H1 (cell line): ENCODE measurements at regions not wholly inside any gene's neighbourhood (a gene's known extent, or its start where the extent isn't known, plus 50 kb on each side); places are given as distances from the start of the nearest gene placed in this dataset.
A peak's percentile ranks its signal among the peaks of the same experiment; 100 is the strongest.
"Not testable (repeated sequence)": the region's sequence is repeated elsewhere in the genome, so short reads cannot be mapped to it uniquely, and the experiment has no call there.

Source experiments
- CTCF ChIA-PET: fragments of 300-600 bp; sonication (Branson Sonifier 250); formaldehyde crosslinking; loops from one replicate; lab custom pipeline; 2021; ENCODE audit not compliant: partially characterized antibody; lab: Charles Lee
- POLR2A ChIA-PET: fragments of 300-600 bp; sonication (Branson Sonifier 250); formaldehyde crosslinking; loops from one replicate; lab custom pipeline; 2021; ENCODE audit warnings: inconsistent platforms; ENCODE audit not compliant: partially characterized antibody; lab: Charles Lee
- DNase-seq, 2 experiments: peaks; one replicate each; pipeline versions ENCODE4 v3.0.0 to v3.0.0-alpha.2; 2010 to 2022; ENCODE audit warnings: low spot score in 2 of 2, low read depth in 1 of 2, mixed read lengths in 1 of 2
- FAIRE-seq: peaks from 2 replicates; lab custom pipeline; 2011; peaks lifted over from hg19 to GRCh38; lab: Jason Lieb, UNC
- H2AFZ ChIP-seq: 2 replicates; pipeline ENCODE4 v1.8.1; 2012; ENCODE audit warnings: low read length, inconsistent platforms
- H2AK5ac ChIP-seq: 2 replicates; pipeline ENCODE4 v1.6.1; 2013; ENCODE audit warnings: low read depth, low read length
- H2BK120ac ChIP-seq: replicated peaks from 2 replicates; pipeline ENCODE3; 2013; ENCODE audit warnings: low read depth, low read length, inconsistent platforms
- H2BK12ac ChIP-seq: 2 replicates; pipeline ENCODE4 v1.6.1; 2013; ENCODE audit warnings: low read depth, low read length
- H2BK15ac ChIP-seq: 2 replicates; pipeline ENCODE4 v1.6.1; 2013; ENCODE audit warnings: low read length
- H2BK20ac ChIP-seq: 2 replicates; pipeline ENCODE4 v1.6.1; 2013; ENCODE audit warnings: low read length
- H2BK5ac ChIP-seq: 2 replicates; pipeline ENCODE4 v1.6.1; 2013; ENCODE audit warnings: low read depth, low read length
- H3K14ac ChIP-seq: 2 replicates; pipeline ENCODE4 v1.6.1; 2013; ENCODE audit warnings: inconsistent platforms; ENCODE audit not compliant: insufficient read length
- H3K18ac ChIP-seq: 2 replicates; pipeline ENCODE4 v1.6.1; 2013; ENCODE audit warnings: low read length; ENCODE audit errors: extremely low read depth
- H3K23ac ChIP-seq: 2 replicates; pipeline ENCODE4 v1.6.1; 2013; ENCODE audit warnings: inconsistent platforms; ENCODE audit not compliant: insufficient read length
- H3K23me2 ChIP-seq: 2 replicates; pipeline ENCODE4 v1.6.1; 2013; ENCODE audit warnings: low read depth, low read length
- H3K27ac ChIP-seq: 2 replicates; pipeline ENCODE4 v1.6.1; 2011; ENCODE audit warnings: low read depth, low read length, inconsistent platforms
- H3K27me3 ChIP-seq, 4 experiments: replicated peaks in 1 of 4; 1 replicate in 1 of 4; 2 replicates in 3 of 4; pipeline versions ENCODE4 v1.6.1 to v1.8.1; 2011 to 2013; ENCODE audit warnings: low read length in 3 of 4, mild to moderate bottlenecking in 3 of 4, inconsistent platforms in 2 of 4, mixed read lengths in 2 of 4, moderate library complexity in 1 of 4; ENCODE audit not compliant: control insufficient read depth in 3 of 4, insufficient read depth in 3 of 4; ENCODE audit errors: extremely low read depth in 1 of 4
- H3K36me3 ChIP-seq, 4 experiments: 2 replicates each; pipeline versions ENCODE4 v1.6.1 to v1.8.1; 2011 to 2013; ENCODE audit warnings: mild to moderate bottlenecking in 4 of 4, low read length in 3 of 4, moderate library complexity in 2 of 4, control low read depth in 1 of 4, inconsistent platforms in 1 of 4; ENCODE audit not compliant: insufficient read depth in 4 of 4, control insufficient read depth in 2 of 4
- H3K4ac ChIP-seq: replicated peaks from 2 replicates; pipeline ENCODE3; 2013; ENCODE audit warnings: low read length, low read depth, mixed read lengths, inconsistent platforms; ENCODE audit not compliant: insufficient read length
- H3K4me1 ChIP-seq, 4 experiments: replicated peaks in 1 of 4; 1 replicate in 1 of 4; 2 replicates in 3 of 4; pipeline versions ENCODE4 v1.6.1 to v1.8.1; 2011 to 2013; ENCODE audit warnings: low read length in 3 of 4, inconsistent platforms in 2 of 4, mixed read lengths in 1 of 4; ENCODE audit not compliant: insufficient read depth in 4 of 4, control insufficient read depth in 3 of 4
- H3K4me2 ChIP-seq, 2 experiments: 2 replicates each; pipeline versions ENCODE4 v1.6.1 to v1.8.1; 2011 to 2013; ENCODE audit warnings: low read depth in 2 of 2, low read length in 2 of 2, control low read depth in 1 of 2, inconsistent platforms in 1 of 2, mild to moderate bottlenecking in 1 of 2; ENCODE audit not compliant: insufficient read depth in 1 of 2
- H3K4me3 ChIP-seq, 4 experiments: fragments of 200-600, 300-600 bp in 1 of 4; sonication (generic), shearing (Covaris generic), sonication (Bioruptor Twin) in 1 of 4; 2 replicates each; pipeline versions ENCODE4 v1.5.1 to v1.8.1; 2011 to 2016; ENCODE audit warnings: low read length in 4 of 4, low read depth in 3 of 4, control low read depth in 2 of 4, inconsistent platforms in 2 of 4, mild to moderate bottlenecking in 2 of 4, mixed read lengths in 1 of 4, moderate library complexity in 1 of 4; ENCODE audit not compliant: insufficient read depth in 2 of 4; ENCODE audit errors: extremely low read depth in 1 of 4
- H3K56ac ChIP-seq: replicated peaks from 2 replicates; pipeline ENCODE3; 2013; ENCODE audit warnings: low read depth, mild to moderate bottlenecking, mixed read lengths, low read length, inconsistent platforms; ENCODE audit not compliant: insufficient read length
- H3K79me1 ChIP-seq: 2 replicates; pipeline ENCODE4 v1.6.1; 2013; ENCODE audit warnings: low read depth, low read length, control low read depth
- H3K79me2 ChIP-seq, 2 experiments: 2 replicates each; pipeline versions ENCODE4 v1.6.1 to v1.8.1; 2012 to 2013; ENCODE audit warnings: low read length in 2 of 2, mild to moderate bottlenecking in 2 of 2, inconsistent platforms in 1 of 2; ENCODE audit not compliant: insufficient read depth in 2 of 2, control insufficient read depth in 1 of 2
- H3K9ac ChIP-seq, 4 experiments: replicated peaks in 1 of 4; 1 replicate in 1 of 4; 2 replicates in 3 of 4; pipeline versions ENCODE4 v1.6.1 to v1.8.1; 2011 to 2013; ENCODE audit warnings: low read depth in 3 of 4, low read length in 3 of 4, control low read depth in 2 of 4, mild to moderate bottlenecking in 2 of 4, moderate library complexity in 2 of 4, inconsistent platforms in 1 of 4; ENCODE audit errors: extremely low read depth in 1 of 4
- H3K9me3 ChIP-seq, 2 experiments: 2 replicates each; pipeline versions ENCODE4 v1.6.1 to v1.8.1; 2012 to 2013; ENCODE audit warnings: mild to moderate bottlenecking in 2 of 2, moderate library complexity in 2 of 2, control low read depth in 1 of 2, inconsistent platforms in 1 of 2, low read depth in 1 of 2, low read length in 1 of 2, mixed read lengths in 1 of 2; ENCODE audit not compliant: insufficient read depth in 2 of 2
- H4K20me1 ChIP-seq, 2 experiments: replicated peaks in 1 of 2; 2 replicates each; pipeline versions ENCODE3 to v1.8.1; 2011 to 2013; ENCODE audit warnings: inconsistent platforms in 2 of 2, low read length in 2 of 2, mild to moderate bottlenecking in 1 of 2; ENCODE audit not compliant: insufficient read depth in 2 of 2, control insufficient read depth in 1 of 2
- H4K5ac ChIP-seq: 2 replicates; pipeline ENCODE4 v1.6.1; 2013; ENCODE audit warnings: low read length, low read depth, mixed read lengths, inconsistent platforms; ENCODE audit not compliant: insufficient read length
- H4K8ac ChIP-seq: 2 replicates; pipeline ENCODE4 v1.8.0; 2013; ENCODE audit warnings: mild to moderate bottlenecking, moderate library complexity, low read length, inconsistent platforms; ENCODE audit not compliant: insufficient read depth; ENCODE audit errors: extremely low read depth
- H4K91ac ChIP-seq: replicated peaks from 2 replicates; pipeline ENCODE3; 2013; ENCODE audit warnings: low read length, mixed read lengths, inconsistent platforms; ENCODE audit not compliant: insufficient read length
- TAF1 ChIP-seq: IDR thresholded peaks from 2 replicates; pipeline ENCODE4 v1.6.1; 2011; ENCODE audit warnings: mild to moderate bottlenecking, low read depth, low read length
- YY1 ChIP-seq: IDR thresholded peaks from 2 replicates; pipeline ENCODE4 v1.6.1; 2011; ENCODE audit warnings: low read depth, mild to moderate bottlenecking, low read length
- WGBS, 2 experiments: shearing (Covaris generic) in 1 of 2; methylation state at CpG; one replicate each; pipeline versions ENCODE4 v1.1.6 to v1.1.7; 2013 to 2015; ENCODE audit warnings: low lambda C conversion rate in 2 of 2, mixed read lengths in 2 of 2, inconsistent platforms in 1 of 2, low coverage in 1 of 2, missing lambda C conversion rate in 1 of 2; ENCODE audit not compliant: insufficient replicate concordance in 2 of 2, insufficient coverage in 1 of 2, insufficient read length in 1 of 2; ENCODE audit errors: extremely low coverage in 1 of 2, missing lambda C conversion rate in 1 of 2; 5-methylcytosine and 5-hydroxymethylcytosine counted together

GRCh38 chr5:20305463-20305862 lies 317.5 kb upstream of the CDH18 start:
- no peak overlapping the region for H4K8ac ChIP-seq
- no peak overlapping the region for H3K4me3 ChIP-seq
- H3K4me2 ChIP-seq = no peak overlapping the region
- no peak overlapping the region for H2BK20ac ChIP-seq
- 98% methylated on average over 8 of the region's 44 CpGs; no CpG with 5 or more reads in 1 of the 2 experiments for WGBS, 2 experiments
- H3K79me1 ChIP-seq = no peaks in the 10 kb centered on the region
- no peak overlapping the region for H2BK5ac ChIP-seq
- H2AFZ ChIP-seq = no peak overlapping the region
- no peak overlapping the region for H3K27ac ChIP-seq
- H3K23ac ChIP-seq = no peak overlapping the region
- H3K18ac ChIP-seq = no peak overlapping the region
- no peaks in the 10 kb centered on the region for H3K36me3 ChIP-seq
- H2BK120ac ChIP-seq = no peak overlapping the region
- no peaks in the 10 kb centered on the region; the same call in 1 of the 2 replicates for H3K23me2 ChIP-seq
- H3K27me3 ChIP-seq = no peaks in the 10 kb centered on the region
- H2BK15ac ChIP-seq = no peak overlapping the region
- no peak overlapping the region for H3K9ac ChIP-seq
- H3K4ac ChIP-seq = no peak overlapping the region
- no peak overlapping the region for H3K56ac ChIP-seq
- no peaks in the 10 kb centered on the region; a peak in 1 of 4 replicates for H3K9me3 ChIP-seq
- no peaks in the 10 kb centered on the region for H3K4me1 ChIP-seq
- no peak overlapping the region for H2BK12ac ChIP-seq
- CTCF ChIA-PET = no interaction called here
- FAIRE-seq (no peak), DNase-seq (no peak)
- H3K79me2 ChIP-seq = no peaks in the 10 kb centered on the region
- no peak overlapping the region for H3K14ac ChIP-seq
- TF ChIP-seq TAF1 = no peak
- TF ChIP-seq YY1 = peak; percentile 59
- no peak overlapping the region for H4K5ac ChIP-seq
- POLR2A ChIA-PET = no interaction called here
- no peaks in the 10 kb centered on the region for H4K20me1 ChIP-seq
- H4K91ac ChIP-seq = no peak overlapping the region
- no peak overlapping the region for H2AK5ac ChIP-seq

- H2BK15ac ChIP-seq, H3K18ac ChIP-seq, H3K4ac ChIP-seq, H2BK12ac ChIP-seq, H3K79me2 ChIP-seq, H3K27ac ChIP-seq, H2AK5ac ChIP-seq, H3K56ac ChIP-seq, H3K23ac ChIP-seq, H4K20me1 ChIP-seq, H4K91ac ChIP-seq, H3K4me3 ChIP-seq, H3K36me3 ChIP-seq, H3K9me3 ChIP-seq, H3K27me3 ChIP-seq, H3K4me2 ChIP-seq, H2BK5ac ChIP-seq, POLR2A ChIA-PET, H3K4me1 ChIP-seq, H3K23me2 ChIP-seq, H4K5ac ChIP-seq, DNase-seq, H2AFZ ChIP-seq, H4K8ac ChIP-seq, FAIRE-seq, H3K79me1 ChIP-seq, H3K9ac ChIP-seq, H2BK120ac ChIP-seq, H3K14ac ChIP-seq, H2BK20ac ChIP-seq: not testable (repeated sequence)
- 88% methylated on average over 11 of the region's 11 CpGs; no CpG with 5 or more reads in 1 of the 2 experiments for WGBS, 2 experiments
- CTCF ChIA-PET = interaction anchor here (0.6 kb wide), 1 partner anchor 696 kb away, joined by 3 read pairs; no protein-coding TSS in a partner anchor
Observed at GRCh38 chr5:20304570-20304969, 316.6 kb upstream of the CDH18 start.
